WTC11 (cell line): ENCODE measurements at regions not wholly inside any gene's neighbourhood (a gene's known extent, or its start where the extent isn't known, plus 50 kb on each side); places are given as distances from the start of the nearest gene placed in this dataset.

Experiments
- ATAC-seq: fragments of 200-7000 bp; cut with Tn5 transposase; 2 replicates; pipeline ENCODE4 v1.10.0; 2021; ENCODE audit warnings: mild to moderate bottlenecking, moderate library complexity
- CTCF ChIA-PET: fragments of 300-600 bp; sonication (Branson Sonifier 250); formaldehyde crosslinking; loops from one replicate; lab custom pipeline; 2021; ENCODE audit warnings: antibody characterized with exemption; lab: Charles Lee
- POLR2A ChIA-PET: fragments of 350-600 bp; sonication (Branson Sonifier 250); formaldehyde crosslinking; loops from one replicate; lab custom pipeline; 2021; ENCODE audit warnings: antibody characterized with exemption; lab: Charles Lee
- DNase-seq: peaks from one replicate; pipeline ENCODE4 v3.0.0; 2021; ENCODE audit warnings: low spot score
- H3K27ac Mint-ChIP-seq: 2 replicates; pipeline ENCODE4 v1.8.0; 2021; ENCODE audit warnings: mixed read lengths
- H3K27me3 Mint-ChIP-seq: 2 replicates; pipeline ENCODE4 v1.8.0; 2021; ENCODE audit warnings: low read depth, mild to moderate bottlenecking, moderate library complexity, mixed read lengths
- H3K36me3 Mint-ChIP-seq: 2 replicates; pipeline ENCODE4 v1.8.0; 2021; ENCODE audit warnings: mixed read lengths
- H3K4me1 Mint-ChIP-seq: 2 replicates; pipeline ENCODE4 v1.8.0; 2022; ENCODE audit warnings: mixed read lengths
- H3K4me3 Mint-ChIP-seq: 2 replicates; pipeline ENCODE4 v1.8.0; 2021; ENCODE audit warnings: mild to moderate bottlenecking, moderate library complexity, mixed read lengths
- H3K9me3 Mint-ChIP-seq: 2 replicates; pipeline ENCODE4 v1.8.0; 2021; ENCODE audit warnings: mixed read lengths
- ATF1 ChIP-seq: sonication (generic); formaldehyde crosslinking; IDR thresholded peaks from 2 replicates; pipeline ENCODE4 v1.8.1; 2023; ENCODE audit warnings: mild to moderate bottlenecking, moderate library complexity, missing genetic modification reagents
- CBFB ChIP-seq: sonication (generic); formaldehyde crosslinking; IDR thresholded peaks from 2 replicates; pipeline ENCODE4 v1.8.1; 2022; ENCODE audit warnings: mild to moderate bottlenecking, low read depth, missing genetic modification reagents
- CREM ChIP-seq: sonication (generic); formaldehyde crosslinking; IDR thresholded peaks from 2 replicates; pipeline ENCODE4 v1.8.1; 2022; ENCODE audit warnings: mild to moderate bottlenecking, missing genetic modification reagents, moderate library complexity
- E2F4 ChIP-seq: sonication (generic); formaldehyde crosslinking; IDR thresholded peaks from 2 replicates; pipeline ENCODE4 v1.8.1; 2022; ENCODE audit warnings: low read depth, mild to moderate bottlenecking, moderate library complexity, missing genetic modification reagents, borderline replicate concordance
- ETV6 ChIP-seq: sonication (generic); formaldehyde crosslinking; IDR thresholded peaks from 2 replicates; pipeline ENCODE4 v1.8.1; 2022; ENCODE audit warnings: mild to moderate bottlenecking, missing genetic modification reagents
- FOXK1 ChIP-seq: sonication (generic); formaldehyde crosslinking; IDR thresholded peaks from 2 replicates; pipeline ENCODE4 v1.8.0; 2022; ENCODE audit warnings: mild to moderate bottlenecking, moderate library complexity, missing genetic modification reagents
- IRF2 ChIP-seq: sonication (generic); formaldehyde crosslinking; IDR thresholded peaks from 2 replicates; pipeline ENCODE4 v1.8.0; 2022; ENCODE audit warnings: low read depth, missing genetic modification reagents, borderline replicate concordance
- JAZF1 ChIP-seq: fragments of 250-450 bp; sonication (Bioruptor Pico); IDR thresholded peaks from 2 replicates; pipeline ENCODE4 v1.9.0; 2021; ENCODE audit warnings: moderate library complexity, mild to moderate bottlenecking, inconsistent platforms
- KAT7 ChIP-seq: sonication (generic); formaldehyde crosslinking; IDR thresholded peaks from 2 replicates; pipeline ENCODE4 v1.8.1; 2023; ENCODE audit warnings: missing genetic modification reagents, mild to moderate bottlenecking, borderline replicate concordance
- SP1 ChIP-seq: sonication (generic); formaldehyde crosslinking; conservative IDR thresholded peaks from 2 replicates; pipeline ENCODE4 v1.8.1; 2022; ENCODE audit warnings: missing genetic modification reagents
- TEAD1 ChIP-seq: sonication (generic); formaldehyde crosslinking; IDR thresholded peaks from 2 replicates; pipeline ENCODE4 v1.8.0; 2022; ENCODE audit warnings: mild to moderate bottlenecking, missing genetic modification reagents
- TEAD4 ChIP-seq: sonication (generic); formaldehyde crosslinking; IDR thresholded peaks from 2 replicates; pipeline ENCODE4 v1.8.0; 2022; ENCODE audit warnings: mild to moderate bottlenecking, missing genetic modification reagents
- ZBTB43 ChIP-seq: sonication (generic); formaldehyde crosslinking; IDR thresholded peaks from 2 replicates; pipeline ENCODE4 v1.8.1; 2023; ENCODE audit warnings: mild to moderate bottlenecking, missing genetic modification reagents
- ZNF232 ChIP-seq: sonication (generic); formaldehyde crosslinking; IDR thresholded peaks from 2 replicates; pipeline ENCODE4 v1.8.0; 2022; ENCODE audit warnings: mild to moderate bottlenecking, missing genetic modification reagents
- ZNF317 ChIP-seq: sonication (generic); formaldehyde crosslinking; IDR thresholded peaks from 2 replicates; pipeline ENCODE4 v1.8.1; 2023; ENCODE audit warnings: low read depth, mild to moderate bottlenecking, moderate library complexity, missing genetic modification reagents, borderline replicate concordance
- ZNF423 ChIP-seq: fragments of 250-450 bp; sonication (Bioruptor Pico); IDR thresholded peaks from 2 replicates; pipeline ENCODE4 v2.1.2; 2022; ENCODE audit warnings: mild to moderate bottlenecking, moderate library complexity
- TF ChIP-seq, protein P1 (sequence below): sonication (generic); formaldehyde crosslinking; IDR thresholded peaks from 2 replicates; pipeline ENCODE4 v1.8.0; 2023; ENCODE audit warnings: missing genetic modification reagents
- TF ChIP-seq, protein P2 (sequence below): sonication (generic); formaldehyde crosslinking; IDR thresholded peaks from 2 replicates; pipeline ENCODE4 v1.8.1; 2022; ENCODE audit warnings: mild to moderate bottlenecking, missing genetic modification reagents, moderate library complexity, borderline replicate concordance
- TF ChIP-seq, protein P3 (sequence below): sonication (generic); formaldehyde crosslinking; IDR thresholded peaks from 2 replicates; pipeline ENCODE4 v1.8.1; 2022; ENCODE audit warnings: missing genetic modification reagents, borderline replicate concordance
- TF ChIP-seq, protein P4 (sequence below): fragments of 250-450 bp; sonication (Bioruptor Pico); IDR thresholded peaks from 2 replicates; pipeline ENCODE4 v1.9.0; 2021; ENCODE audit warnings: mild to moderate bottlenecking

DNA sequence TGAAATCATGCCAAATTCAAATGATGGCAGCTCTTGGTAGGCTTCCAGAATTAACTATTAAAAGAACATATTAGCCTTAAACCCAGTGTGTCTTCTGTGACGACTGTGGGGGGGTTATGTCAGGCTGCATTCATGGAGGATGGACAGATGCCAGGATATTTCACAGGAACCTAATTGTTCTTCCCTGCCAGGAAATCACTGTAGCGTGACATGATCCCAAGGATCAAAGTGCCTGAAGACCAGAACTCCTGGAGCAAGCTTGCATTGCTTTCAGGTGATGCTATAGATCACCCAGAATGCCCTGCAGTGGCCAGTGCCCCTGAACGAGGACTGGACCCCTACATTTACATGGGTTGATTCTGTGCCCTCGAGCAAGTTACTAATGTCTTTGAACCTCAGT is 1093.0 kb upstream of the TENM3 start:
- ChIA-PET POLR2A (no interaction called here), CTCF (no interaction called here)
- Mint-ChIP-seq H3K9me3 (peaks cover 5% of the 10 kb centered on the region; the same call in 1 of the 2 replicates), H3K27ac (no peak overlapping the region), H3K36me3 (no peaks in the 10 kb centered on the region), H3K27me3 (peaks cover 3% of the 10 kb centered on the region; the same call in 1 of the 2 replicates), H3K4me1 (no peaks in the 10 kb centered on the region), H3K4me3 (no peak overlapping the region)
- TF ChIP-seq CREM (CRISPR knock-in tag) (no peak), CBFB (no peak), E2F4 (CRISPR knock-in tag) (no peak), SP1 (CRISPR knock-in tag) (no peak), IRF2 (CRISPR knock-in tag) (no peak), ZBTB43 (CRISPR knock-in tag) (no peak), TEAD4 (CRISPR knock-in tag) (no peak), ZNF317 (CRISPR knock-in tag) (no peak), KAT7 (no peak), JAZF1 (CRISPR knock-in tag) (no peak), ZNF423 (CRISPR knock-in tag) (no peak), ATF1 (no peak), ZNF232 (CRISPR knock-in tag) (no peak), ETV6 (CRISPR knock-in tag) (no peak), FOXK1 (CRISPR knock-in tag) (no peak), TEAD1 (no peak)
- TF ChIP-seq, protein P1, sequence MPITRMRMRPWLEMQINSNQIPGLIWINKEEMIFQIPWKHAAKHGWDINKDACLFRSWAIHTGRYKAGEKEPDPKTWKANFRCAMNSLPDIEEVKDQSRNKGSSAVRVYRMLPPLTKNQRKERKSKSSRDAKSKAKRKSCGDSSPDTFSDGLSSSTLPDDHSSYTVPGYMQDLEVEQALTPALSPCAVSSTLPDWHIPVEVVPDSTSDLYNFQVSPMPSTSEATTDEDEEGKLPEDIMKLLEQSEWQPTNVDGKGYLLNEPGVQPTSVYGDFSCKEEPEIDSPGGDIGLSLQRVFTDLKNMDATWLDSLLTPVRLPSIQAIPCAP (CRISPR knock-in tag), result no peak
- TF ChIP-seq, protein P2, sequence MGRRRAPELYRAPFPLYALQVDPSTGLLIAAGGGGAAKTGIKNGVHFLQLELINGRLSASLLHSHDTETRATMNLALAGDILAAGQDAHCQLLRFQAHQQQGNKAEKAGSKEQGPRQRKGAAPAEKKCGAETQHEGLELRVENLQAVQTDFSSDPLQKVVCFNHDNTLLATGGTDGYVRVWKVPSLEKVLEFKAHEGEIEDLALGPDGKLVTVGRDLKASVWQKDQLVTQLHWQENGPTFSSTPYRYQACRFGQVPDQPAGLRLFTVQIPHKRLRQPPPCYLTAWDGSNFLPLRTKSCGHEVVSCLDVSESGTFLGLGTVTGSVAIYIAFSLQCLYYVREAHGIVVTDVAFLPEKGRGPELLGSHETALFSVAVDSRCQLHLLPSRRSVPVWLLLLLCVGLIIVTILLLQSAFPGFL (CRISPR knock-in tag), result no peak
- TF ChIP-seq, protein P3, sequence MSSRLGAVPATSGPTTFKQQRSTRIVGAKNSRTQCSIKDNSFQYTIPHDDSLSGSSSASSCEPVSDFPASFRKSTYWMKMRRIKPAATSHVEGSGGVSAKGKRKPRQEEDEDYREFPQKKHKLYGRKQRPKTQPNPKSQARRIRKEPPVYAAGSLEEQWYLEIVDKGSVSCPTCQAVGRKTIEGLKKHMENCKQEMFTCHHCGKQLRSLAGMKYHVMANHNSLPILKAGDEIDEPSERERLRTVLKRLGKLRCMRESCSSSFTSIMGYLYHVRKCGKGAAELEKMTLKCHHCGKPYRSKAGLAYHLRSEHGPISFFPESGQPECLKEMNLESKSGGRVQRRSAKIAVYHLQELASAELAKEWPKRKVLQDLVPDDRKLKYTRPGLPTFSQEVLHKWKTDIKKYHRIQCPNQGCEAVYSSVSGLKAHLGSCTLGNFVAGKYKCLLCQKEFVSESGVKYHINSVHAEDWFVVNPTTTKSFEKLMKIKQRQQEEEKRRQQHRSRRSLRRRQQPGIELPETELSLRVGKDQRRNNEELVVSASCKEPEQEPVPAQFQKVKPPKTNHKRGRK (CRISPR knock-in tag), result no peak
- TF ChIP-seq, protein P4, sequence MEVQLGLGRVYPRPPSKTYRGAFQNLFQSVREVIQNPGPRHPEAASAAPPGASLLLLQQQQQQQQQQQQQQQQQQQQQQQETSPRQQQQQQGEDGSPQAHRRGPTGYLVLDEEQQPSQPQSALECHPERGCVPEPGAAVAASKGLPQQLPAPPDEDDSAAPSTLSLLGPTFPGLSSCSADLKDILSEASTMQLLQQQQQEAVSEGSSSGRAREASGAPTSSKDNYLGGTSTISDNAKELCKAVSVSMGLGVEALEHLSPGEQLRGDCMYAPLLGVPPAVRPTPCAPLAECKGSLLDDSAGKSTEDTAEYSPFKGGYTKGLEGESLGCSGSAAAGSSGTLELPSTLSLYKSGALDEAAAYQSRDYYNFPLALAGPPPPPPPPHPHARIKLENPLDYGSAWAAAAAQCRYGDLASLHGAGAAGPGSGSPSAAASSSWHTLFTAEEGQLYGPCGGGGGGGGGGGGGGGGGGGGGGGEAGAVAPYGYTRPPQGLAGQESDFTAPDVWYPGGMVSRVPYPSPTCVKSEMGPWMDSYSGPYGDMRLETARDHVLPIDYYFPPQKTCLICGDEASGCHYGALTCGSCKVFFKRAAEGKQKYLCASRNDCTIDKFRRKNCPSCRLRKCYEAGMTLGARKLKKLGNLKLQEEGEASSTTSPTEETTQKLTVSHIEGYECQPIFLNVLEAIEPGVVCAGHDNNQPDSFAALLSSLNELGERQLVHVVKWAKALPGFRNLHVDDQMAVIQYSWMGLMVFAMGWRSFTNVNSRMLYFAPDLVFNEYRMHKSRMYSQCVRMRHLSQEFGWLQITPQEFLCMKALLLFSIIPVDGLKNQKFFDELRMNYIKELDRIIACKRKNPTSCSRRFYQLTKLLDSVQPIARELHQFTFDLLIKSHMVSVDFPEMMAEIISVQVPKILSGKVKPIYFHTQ (CRISPR knock-in tag), result no peak
- no peak for DNase-seq
- ATAC-seq, result no peak
